Retina (tissue), 1 donor: ENCODE measurements at regions not wholly inside any gene's neighbourhood (a gene's known extent, or its start where the extent isn't known, plus 50 kb on each side); places are given as distances from the start of the nearest gene placed in this dataset.

Experiments
- DNase-seq: peaks from one replicate; pipeline ENCODE4 v3.0.0-alpha.2; 2016

GRCh38 chr9:95610006-95610785 lies 93.4 kb upstream of the PTCH1 start:
- no peak for DNase-seq

GRCh38 chr9:95609426-95609825 lies 92.7 kb upstream of the PTCH1 start:
- no peak for DNase-seq

GRCh38 chr9:95608341-95608740 lies 91.6 kb upstream of the PTCH1 start:
- DNase-seq, result no peak

GRCh38 chr9:95607507-95607906 lies 90.7 kb upstream of the PTCH1 start:
- no peak for DNase-seq

- DNase-seq, result peak; percentile 78
Observed at GRCh38 chr9:95606489-95607350, 89.9 kb upstream of the PTCH1 start.

GRCh38 chr9:95605816-95606488 lies 89.2 kb upstream of the PTCH1 start:
- DNase-seq, result no peak

- peak; percentile 20 for DNase-seq
Observed at GRCh38 chr9:95605101-95605500, 88.3 kb upstream of the PTCH1 start.

GRCh38 chr9:95598236-95598635 lies 81.5 kb upstream of the PTCH1 start:
- no peak for DNase-seq

- no peak for DNase-seq
Observed at GRCh38 chr9:95595721-95596295, 79.0 kb upstream of the PTCH1 start.

- no peak for DNase-seq
Observed at GRCh38 chr9:95592931-95593330, 76.2 kb upstream of the PTCH1 start.

GRCh38 chr9:95588724-95589588 lies 72.2 kb upstream of the PTCH1 start:
- DNase-seq, result no peak

- DNase-seq, result no peak
Observed at GRCh38 chr9:95587021-95587964, 70.5 kb upstream of the PTCH1 start.

- DNase-seq, result no peak
Observed at GRCh38 chr9:95586326-95586725, 69.6 kb upstream of the PTCH1 start.

- no peak for DNase-seq
Observed at GRCh38 chr9:95585824-95586223, 69.1 kb upstream of the PTCH1 start.

GRCh38 chr9:95584176-95584575 lies 67.4 kb upstream of the PTCH1 start:
- DNase-seq, result no peak

GRCh38 chr9:95581900-95582299 lies 65.1 kb upstream of the PTCH1 start:
- DNase-seq, result no peak

GRCh38 chr9:95580812-95581761 lies 64.3 kb upstream of the PTCH1 start:
- DNase-seq, result no peak

GRCh38 chr9:95574866-95575553 lies 58.2 kb upstream of the PTCH1 start:
- DNase-seq, result no peak

GRCh38 chr9:95574176-95574575 lies 57.4 kb upstream of the PTCH1 start:
- no peak for DNase-seq
